ENCODE measurements at regions not wholly inside any gene's neighbourhood (a gene's known extent, or its start where the extent isn't known, plus 50 kb on each side); places are given as distances from the start of the nearest gene placed in this dataset.

DNA sequence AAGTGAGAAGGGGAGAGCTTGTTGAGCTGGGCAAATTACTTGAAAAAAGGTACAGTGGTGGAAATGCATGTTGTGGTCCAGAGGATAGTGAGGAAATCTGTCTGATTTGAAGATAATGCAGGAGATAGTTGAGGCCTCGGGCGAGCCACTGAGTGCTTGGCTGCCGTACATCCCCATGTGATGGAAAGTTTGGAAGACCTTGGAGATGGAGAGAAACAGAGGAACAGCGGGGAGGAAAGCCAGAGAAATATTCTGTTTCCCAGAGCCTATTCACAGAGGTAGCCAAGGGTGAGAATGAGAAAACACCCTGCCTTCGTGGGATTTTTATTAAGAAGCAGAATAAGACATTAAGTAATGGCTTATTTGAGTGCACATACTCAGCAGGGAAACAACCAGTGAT lies 498.2 kb downstream of the BCL11B start:
- no peak for TF ChIP-seq CTCF (IDR thresholded peaks at IDR 0.05; ENCODE audit: low read depth, low read length)
- Histone ChIP-seq H3K36me3 (no peaks in the 10 kb centered on the region), H3K4me3 (ENCODE audit: low read depth, low read length) (no peak overlapping the region), H3K27ac (no peak overlapping the region), H3K27me3 (ENCODE audit: insufficient read depth, low read depth, severe bottlenecking) (peaks cover 70% of the 10 kb centered on the region), H3K9me3 (ENCODE audit: severe bottlenecking) (no peaks in the 10 kb centered on the region)
- DNase-seq = no peak

DNA sequence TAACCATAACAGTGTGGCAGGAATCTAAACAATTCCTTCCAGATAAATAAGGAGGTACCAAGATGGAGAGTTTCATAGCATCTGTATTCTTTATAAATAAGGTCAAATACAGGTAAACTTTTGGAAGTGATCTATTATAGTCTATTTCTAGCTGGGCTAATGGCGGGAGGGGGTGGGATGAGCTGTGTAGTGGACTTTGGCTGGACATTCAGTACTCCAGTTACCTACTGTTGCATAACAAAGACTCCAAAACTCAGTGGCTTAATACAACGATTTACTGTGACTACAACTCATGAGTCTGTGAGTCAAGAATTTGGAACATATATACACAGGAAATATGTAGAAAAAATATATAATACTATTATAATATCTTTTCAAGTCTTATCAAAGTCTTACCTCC lies 496.1 kb downstream of the BCL11B start:
- Histone ChIP-seq H3K4me3 (ENCODE audit: low read depth, low read length) (no peak overlapping the region), H3K9me3 (ENCODE audit: severe bottlenecking) (no peaks in the 10 kb centered on the region), H3K27ac (no peak overlapping the region), H3K27me3 (ENCODE audit: insufficient read depth, low read depth, severe bottlenecking) (peaks cover 71% of the 10 kb centered on the region), H3K36me3 (no peaks in the 10 kb centered on the region)
- no peak for DNase-seq
- TF ChIP-seq CTCF (IDR thresholded peaks at IDR 0.05; ENCODE audit: low read depth, low read length) = no peak

DNA sequence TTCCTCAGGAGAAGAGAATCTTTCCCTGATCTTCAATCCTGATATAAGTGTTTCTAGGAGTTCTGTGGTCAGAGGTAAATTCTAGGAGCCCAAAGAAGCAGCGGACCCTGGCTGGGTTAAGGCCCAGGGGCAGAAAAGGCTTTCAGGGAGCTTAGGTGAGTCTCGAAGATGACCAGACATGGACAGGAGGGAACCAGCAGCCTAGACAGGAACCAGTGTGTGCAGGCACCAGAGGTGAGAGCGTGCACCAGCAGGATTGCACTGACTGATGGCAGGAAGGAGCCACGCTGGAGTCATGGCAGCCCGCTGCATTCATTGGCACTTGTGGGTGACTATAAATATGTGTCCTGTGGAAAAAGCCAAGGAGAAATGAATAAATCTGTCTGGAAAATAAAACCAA lies 489.9 kb downstream of the BCL11B start:
- Histone ChIP-seq H3K36me3 (no peaks in the 10 kb centered on the region), H3K4me3 (ENCODE audit: low read depth, low read length) (no peak overlapping the region), H3K27ac (no peak overlapping the region), H3K9me3 (ENCODE audit: severe bottlenecking) (no peaks in the 10 kb centered on the region), H3K27me3 (ENCODE audit: insufficient read depth, low read depth, severe bottlenecking) (peaks cover 54% of the 10 kb centered on the region)
- no peak for TF ChIP-seq CTCF (IDR thresholded peaks at IDR 0.05; ENCODE audit: low read depth, low read length)
- no peak for DNase-seq

GRCh38 chr14:98785578-98785977 lies 486.4 kb downstream of the BCL11B start:
- Histone ChIP-seq H3K4me3 (ENCODE audit: low read depth, low read length) (no peak overlapping the region), H3K9me3 (ENCODE audit: severe bottlenecking) (no peaks in the 10 kb centered on the region)

GRCh38 chr14:98786456-98786855 lies 485.5 kb downstream of the BCL11B start:
- Histone ChIP-seq H3K36me3 (no peaks in the 10 kb centered on the region), H3K27me3 (ENCODE audit: insufficient read depth, low read depth, severe bottlenecking) (peaks cover 59% of the 10 kb centered on the region), H3K9me3 (ENCODE audit: severe bottlenecking) (no peaks in the 10 kb centered on the region), H3K27ac (no peak overlapping the region), H3K4me3 (ENCODE audit: low read depth, low read length) (no peak overlapping the region)
- no peak for TF ChIP-seq CTCF (IDR thresholded peaks at IDR 0.05; ENCODE audit: low read depth, low read length)
- no peak for DNase-seq

More at GRCh38 chr14:98785578-98785977, 486.4 kb downstream of the BCL11B start:
- Histone ChIP-seq H3K36me3 (no peaks in the 10 kb centered on the region), H3K27me3 (ENCODE audit: insufficient read depth, low read depth, severe bottlenecking) (peaks cover 55% of the 10 kb centered on the region), H3K27ac (no peak overlapping the region)
- TF ChIP-seq CTCF (IDR thresholded peaks at IDR 0.05; ENCODE audit: low read depth, low read length) = no peak
- DNase-seq = no peak

DNA sequence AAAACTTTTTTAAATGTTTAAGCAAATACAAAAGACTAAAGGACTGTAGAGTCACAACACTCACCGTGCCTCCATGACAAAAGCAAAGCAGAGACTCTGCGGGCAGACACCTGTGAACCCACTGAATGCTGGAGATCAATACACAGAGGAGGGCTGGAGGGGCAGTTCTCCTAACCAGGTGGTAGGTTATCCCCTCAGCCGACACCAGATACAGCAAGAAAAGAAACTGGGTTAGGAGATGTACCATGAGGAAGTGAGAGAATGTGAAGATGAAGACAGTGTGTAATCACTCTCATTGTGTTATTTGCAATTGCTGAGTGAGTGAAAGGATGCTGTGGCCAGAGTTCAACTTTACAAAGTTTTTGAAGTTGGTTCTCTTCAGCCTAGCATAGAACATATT lies 480.3 kb downstream of the BCL11B start:
- Histone ChIP-seq H3K36me3 (no peaks in the 10 kb centered on the region), H3K27ac (no peak overlapping the region), H3K27me3 (ENCODE audit: insufficient read depth, low read depth, severe bottlenecking) (peaks cover 48% of the 10 kb centered on the region), H3K4me3 (ENCODE audit: low read depth, low read length) (no peak overlapping the region), H3K9me3 (ENCODE audit: severe bottlenecking) (no peaks in the 10 kb centered on the region)
- no peak for DNase-seq
- no peak for TF ChIP-seq CTCF (IDR thresholded peaks at IDR 0.05; ENCODE audit: low read depth, low read length)
